ENCODE measurements at regions not wholly inside any gene's neighbourhood (a gene's known extent, or its start where the extent isn't known, plus 50 kb on each side); places are given as distances from the start of the nearest gene placed in this dataset.

DNA sequence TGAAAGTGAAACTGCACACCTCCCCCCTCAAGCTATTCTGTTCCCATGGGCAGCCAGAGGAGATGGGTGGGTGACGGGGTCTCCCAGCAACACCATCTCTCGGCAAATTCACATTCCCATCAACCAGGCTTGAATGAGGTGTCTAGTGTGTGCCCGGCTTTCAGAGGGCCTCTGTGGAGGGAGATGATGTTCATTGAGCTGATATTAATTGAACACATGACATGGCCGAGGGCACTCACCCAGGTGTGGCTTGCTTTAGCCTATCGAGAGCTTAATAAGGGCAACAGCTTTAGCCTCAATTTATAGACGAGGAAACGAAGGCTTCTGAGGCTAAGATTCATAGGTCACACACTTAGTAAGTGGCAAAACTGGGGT, 288.0 kb downstream of the UACA start:
- TF ChIP-seq GATA2 (IDR thresholded peaks at IDR 0.05; ENCODE audit: low read depth, low read length) (no peak), GATA3 (IDR thresholded peaks at IDR 0.05; ENCODE audit: low read depth, low read length) (no peak)
